H7 (cell line): ENCODE measurements at regions not wholly inside any gene's neighbourhood (a gene's known extent, or its start where the extent isn't known, plus 50 kb on each side); places are given as distances from the start of the nearest gene placed in this dataset.
"Not testable (repeated sequence)": the region's sequence is repeated elsewhere in the genome, so short reads cannot be mapped to it uniquely, and the experiment has no call there.

Experiments used
- DNase-seq: peaks from one replicate; pipeline ENCODE4 v3.0.0; 2012
- H3K27me3 ChIP-seq: 2 replicates; pipeline ENCODE4 v1.6.0; 2011; ENCODE audit warnings: mild to moderate bottlenecking, low read length; ENCODE audit not compliant: control insufficient read depth, insufficient read depth
- H3K36me3 ChIP-seq: replicated peaks from 2 replicates; pipeline ENCODE4 v1.5.1; 2011; ENCODE audit warnings: low read length; ENCODE audit not compliant: control insufficient read depth, insufficient read depth
- H3K4me3 ChIP-seq: 2 replicates; pipeline ENCODE4 v1.5.1; 2011; ENCODE audit warnings: low read depth, mild to moderate bottlenecking, control low read depth, low read length, moderate library complexity; ENCODE audit not compliant: insufficient read depth

DNA sequence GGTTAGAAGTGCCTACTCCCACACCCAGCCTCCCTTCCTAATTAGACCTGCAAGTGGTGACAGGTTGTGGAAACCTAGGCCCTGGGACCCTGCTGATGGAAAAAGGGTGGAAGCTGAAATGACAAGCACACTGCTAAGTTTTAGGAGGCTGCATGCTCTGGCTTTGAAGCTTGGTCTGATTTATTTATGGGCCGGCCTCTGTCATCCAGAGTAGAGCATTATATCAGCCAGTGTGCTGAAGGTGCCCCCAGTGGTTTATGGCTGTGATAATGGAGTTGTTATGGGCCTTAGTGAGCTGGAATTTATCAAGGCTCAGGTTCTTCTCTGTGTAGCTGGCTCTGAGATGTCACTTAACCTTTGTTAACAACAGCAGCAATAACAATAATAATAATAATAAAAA, 142.6 kb downstream of the UTP18 start:
- H3K4me3 ChIP-seq: no peak overlapping the region
- no peaks in the 10 kb centered on the region for H3K36me3 ChIP-seq
- no peak for DNase-seq
- H3K27me3 ChIP-seq: no peaks in the 10 kb centered on the region

DNA sequence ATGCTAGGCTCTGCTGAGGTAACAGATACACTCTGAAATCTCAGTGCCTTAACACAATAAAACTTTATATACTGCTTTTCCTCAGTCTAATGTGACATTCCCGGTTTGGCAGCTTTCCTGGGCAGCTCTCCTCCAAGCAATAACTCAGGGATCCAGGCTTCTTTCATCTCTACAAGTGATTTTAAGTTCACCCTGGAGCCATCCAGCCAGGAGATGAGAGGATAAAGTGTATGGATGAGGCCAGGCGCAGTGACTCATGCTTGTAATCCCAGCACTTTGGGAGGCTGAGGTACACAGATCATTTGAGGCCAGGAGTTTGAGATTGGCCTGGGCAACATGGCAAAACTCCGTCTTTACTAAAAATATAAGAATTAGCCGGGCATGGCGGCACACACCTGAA, 147.2 kb downstream of the UTP18 start:
- H3K36me3 ChIP-seq: no peaks in the 10 kb centered on the region
- H3K27me3 ChIP-seq: no peaks in the 10 kb centered on the region; the same call in 1 of the 2 replicates
- DNase-seq: no peak

DNA sequence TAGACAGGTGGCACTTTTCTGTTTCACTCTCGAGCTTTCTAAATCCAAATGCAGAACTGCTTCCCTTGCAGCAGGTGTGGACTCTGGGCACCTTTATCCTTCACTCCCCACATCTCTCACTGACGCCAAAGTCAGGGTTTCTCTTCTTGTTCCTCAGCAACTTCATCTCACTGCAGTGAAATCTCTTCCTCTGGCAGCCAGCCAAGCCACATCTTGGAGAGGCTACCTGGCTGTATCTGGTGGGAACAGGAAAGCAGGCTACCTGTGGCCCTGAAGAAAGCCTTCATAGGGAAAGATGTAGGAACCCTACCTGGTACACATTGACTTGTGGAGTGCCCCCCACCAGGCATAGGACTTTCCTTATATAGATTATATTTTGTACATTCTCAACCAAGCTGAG, 159.1 kb downstream of the UTP18 start:
- DNase-seq: no peak
- no peak overlapping the region for H3K4me3 ChIP-seq
- no peaks in the 10 kb centered on the region for H3K27me3 ChIP-seq

More for the DNA sequence above, 147.2 kb downstream of the UTP18 start:
- H3K4me3 ChIP-seq: no peak overlapping the region

DNA sequence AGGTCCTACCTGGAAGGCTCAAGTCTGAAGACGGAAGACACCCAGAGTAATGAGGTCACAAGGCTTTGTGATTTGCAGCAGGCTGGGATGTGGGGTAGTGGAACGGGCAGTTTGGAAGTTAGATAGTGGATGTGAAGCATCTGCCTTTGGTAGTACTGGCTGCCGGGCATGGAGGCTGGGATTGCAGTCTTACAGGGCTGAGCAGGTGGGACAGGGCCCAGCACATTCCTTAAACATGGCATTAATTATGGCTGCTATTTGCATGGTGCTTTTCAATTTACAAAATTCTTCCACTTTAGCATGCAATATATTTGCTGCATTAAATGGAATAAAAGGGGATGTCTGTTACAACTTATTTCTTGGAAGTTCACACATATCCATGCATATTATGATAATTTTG, 161.2 kb downstream of the UTP18 start:
- no peak overlapping the region for H3K4me3 ChIP-seq
- no peaks in the 10 kb centered on the region for H3K27me3 ChIP-seq
- no peak for DNase-seq
- H3K36me3 ChIP-seq: no peaks in the 10 kb centered on the region

More for the DNA sequence above, 159.1 kb downstream of the UTP18 start:
- H3K36me3 ChIP-seq: no peaks in the 10 kb centered on the region

DNA sequence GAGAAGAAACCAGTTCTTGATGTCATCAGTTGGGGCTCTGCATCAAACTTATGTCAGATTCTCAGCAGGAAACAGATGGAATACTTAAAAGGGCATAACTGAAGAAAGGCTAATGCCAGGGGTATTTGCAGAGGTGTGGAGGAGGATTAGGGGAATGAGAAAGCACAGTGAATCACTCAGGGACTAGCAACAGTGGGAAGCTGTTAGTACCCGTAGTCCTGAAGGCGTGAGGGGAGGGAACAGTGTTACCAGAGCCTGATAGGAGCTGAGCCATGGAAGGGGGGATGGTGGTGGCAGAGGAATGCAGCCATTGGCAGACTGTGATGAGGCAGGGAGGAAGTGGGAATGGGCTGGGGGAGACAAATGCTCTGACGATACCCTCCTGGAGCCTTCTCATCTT, 162.3 kb downstream of the UTP18 start:
- Histone ChIP-seq H3K27me3 (no peaks in the 10 kb centered on the region), H3K4me3 (no peak overlapping the region), H3K36me3 (no peaks in the 10 kb centered on the region)
- no peak for DNase-seq

DNA sequence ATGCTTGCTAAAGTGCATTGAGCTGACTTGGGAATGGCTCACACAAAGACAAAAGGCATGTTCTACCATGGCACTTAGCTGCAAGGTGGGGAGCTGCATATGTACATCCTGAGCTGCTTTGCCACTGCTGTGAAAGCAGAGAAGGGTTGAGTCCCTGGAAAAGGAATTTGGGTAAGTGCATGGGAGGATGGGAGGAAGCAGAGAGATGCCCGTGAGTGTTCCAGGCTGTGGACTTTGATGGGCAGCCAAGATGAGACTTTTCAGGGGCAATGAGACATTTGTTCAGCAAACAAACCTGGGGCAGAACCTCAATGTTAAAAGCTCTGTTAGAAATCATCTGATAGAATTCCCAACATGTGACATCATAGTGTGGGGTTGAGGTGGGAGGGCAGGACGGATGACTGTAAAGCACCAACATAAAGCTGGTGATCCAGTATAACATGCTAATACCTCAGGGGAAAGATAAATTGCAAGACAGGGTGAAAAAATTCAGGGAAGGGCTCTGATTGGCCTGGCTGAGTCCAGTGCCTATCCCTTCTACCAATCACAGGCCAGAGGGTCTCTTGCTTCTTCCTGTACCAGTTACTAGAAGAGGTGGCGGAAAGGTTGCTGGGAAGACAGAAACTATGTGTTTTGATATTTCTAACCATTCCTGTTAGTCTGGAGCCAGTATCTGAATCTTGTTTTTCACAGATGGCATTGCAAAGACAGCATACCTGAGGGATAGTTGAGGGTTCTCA, 163.2 kb downstream of the UTP18 start:
- H3K27me3 ChIP-seq: no peaks in the 10 kb centered on the region
- H3K4me3 ChIP-seq: no peak overlapping the region
- DNase-seq: no peak
- H3K36me3 ChIP-seq: no peaks in the 10 kb centered on the region

DNA sequence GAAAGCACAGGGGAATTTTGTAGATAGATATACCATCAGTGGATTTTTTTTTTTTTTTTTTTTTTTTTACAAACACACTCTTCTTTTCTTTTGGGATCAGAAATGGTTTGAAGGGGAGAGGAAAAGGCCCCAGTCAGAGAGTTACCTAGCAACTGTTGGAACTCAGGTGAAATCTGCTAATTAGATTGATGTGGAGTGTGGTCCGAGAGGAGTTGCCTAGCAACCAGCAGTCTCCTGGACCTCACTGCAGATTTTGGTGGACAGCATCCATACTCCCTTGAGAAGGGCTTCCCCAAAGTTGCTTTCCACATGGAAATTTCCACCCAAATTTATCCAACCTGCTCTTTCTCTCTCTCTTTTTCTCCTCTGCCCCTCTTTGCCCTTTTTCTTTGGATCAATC, 165.4 kb downstream of the UTP18 start:
- Histone ChIP-seq H3K27me3 (no peaks in the 10 kb centered on the region), H3K36me3 (no peaks in the 10 kb centered on the region), H3K4me3 (no peak overlapping the region)
- DNase-seq: no peak

DNA sequence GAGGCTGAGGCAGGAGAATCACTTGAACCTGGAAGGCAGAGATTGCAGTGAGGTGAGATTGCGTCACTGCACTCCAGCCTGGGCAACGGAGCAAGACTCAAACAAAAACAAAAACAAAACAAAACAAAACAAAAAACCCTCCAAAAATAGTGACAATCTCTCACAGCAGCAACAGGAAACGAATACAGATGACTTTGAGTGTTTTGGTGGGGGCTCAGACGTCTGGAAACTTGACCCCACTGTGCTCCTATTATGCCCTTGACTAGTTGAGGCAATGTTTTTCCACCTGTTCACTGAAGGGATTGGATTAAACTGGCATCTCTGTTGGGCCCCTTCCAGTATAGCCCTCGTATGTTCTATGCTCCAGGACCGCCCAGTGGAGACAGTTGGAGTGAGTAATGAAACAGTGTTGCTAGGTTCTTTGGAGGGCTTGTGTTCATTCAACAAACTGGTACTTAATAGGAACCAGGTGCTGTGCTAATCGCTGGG, 167.0 kb downstream of the UTP18 start:
- DNase-seq: no peak
- Histone ChIP-seq H3K4me3 (no peak overlapping the region), H3K27me3 (no peaks in the 10 kb centered on the region), H3K36me3 (no peaks in the 10 kb centered on the region)

DNA sequence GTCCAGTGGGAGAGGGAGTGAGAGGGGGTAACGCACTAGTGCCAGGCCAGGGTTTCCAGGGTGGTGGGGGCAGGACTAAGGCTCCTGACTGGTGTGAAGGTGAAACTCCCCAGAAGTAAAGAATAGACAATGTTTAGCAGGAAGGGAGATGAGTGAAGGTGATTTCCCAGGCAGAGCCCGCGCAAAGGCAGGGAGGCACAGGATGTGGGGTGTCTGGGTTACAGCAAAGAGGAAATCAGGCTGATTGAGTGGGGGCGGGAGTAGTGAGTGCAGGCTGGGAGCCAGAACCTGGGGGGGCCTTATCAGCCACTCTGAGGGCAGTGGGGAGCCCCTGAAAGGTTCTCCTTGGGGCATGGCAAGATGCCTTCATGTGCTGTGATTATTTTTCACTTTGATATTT, 167.5 kb downstream of the UTP18 start:
- Histone ChIP-seq H3K27me3 (no peaks in the 10 kb centered on the region), H3K4me3 (no peak overlapping the region), H3K36me3 (no peaks in the 10 kb centered on the region)
- DNase-seq: no peak

DNA sequence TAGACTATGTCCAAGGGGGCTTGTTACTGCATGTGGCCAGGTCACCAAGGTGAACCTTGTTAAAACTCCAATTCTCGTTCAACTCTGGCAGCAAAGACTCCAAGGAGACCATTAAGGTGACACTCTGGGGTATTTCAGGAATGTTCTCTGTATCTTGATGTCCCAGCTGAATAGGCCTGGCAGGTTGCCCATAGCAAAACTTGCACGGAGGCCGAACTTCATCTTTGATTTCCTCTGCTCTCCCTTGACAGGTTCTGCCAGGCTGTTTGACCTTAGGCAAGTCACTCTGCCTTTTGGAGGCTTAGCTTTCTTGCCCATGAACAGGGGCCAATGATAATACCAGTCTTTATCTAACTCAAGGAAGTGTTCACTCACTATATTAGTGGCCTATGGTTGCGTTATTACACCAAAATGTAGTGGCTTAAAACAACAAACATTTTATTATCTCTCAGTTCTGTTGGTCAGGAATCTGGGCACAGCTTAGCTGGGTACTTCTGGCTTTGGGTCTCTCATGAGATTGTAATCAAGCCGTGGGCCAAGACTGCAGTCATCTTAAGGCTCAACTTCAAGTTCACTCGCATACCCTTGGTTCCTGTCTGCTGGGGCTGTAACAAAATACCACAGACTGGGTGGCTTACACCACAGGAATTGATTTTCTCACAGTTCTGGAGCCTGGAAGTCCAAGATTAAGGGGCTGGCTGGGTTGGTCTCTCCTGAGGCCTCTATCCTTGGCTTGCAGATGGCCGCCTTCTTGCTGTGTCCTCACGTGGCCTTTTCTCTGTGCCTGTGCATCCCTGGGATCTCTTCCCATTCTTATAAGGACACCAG, 168.5 kb downstream of the UTP18 start:
- Histone ChIP-seq H3K4me3 (no peak overlapping the region), H3K36me3 (no peaks in the 10 kb centered on the region), H3K27me3 (no peaks in the 10 kb centered on the region)
- no peak for DNase-seq

DNA sequence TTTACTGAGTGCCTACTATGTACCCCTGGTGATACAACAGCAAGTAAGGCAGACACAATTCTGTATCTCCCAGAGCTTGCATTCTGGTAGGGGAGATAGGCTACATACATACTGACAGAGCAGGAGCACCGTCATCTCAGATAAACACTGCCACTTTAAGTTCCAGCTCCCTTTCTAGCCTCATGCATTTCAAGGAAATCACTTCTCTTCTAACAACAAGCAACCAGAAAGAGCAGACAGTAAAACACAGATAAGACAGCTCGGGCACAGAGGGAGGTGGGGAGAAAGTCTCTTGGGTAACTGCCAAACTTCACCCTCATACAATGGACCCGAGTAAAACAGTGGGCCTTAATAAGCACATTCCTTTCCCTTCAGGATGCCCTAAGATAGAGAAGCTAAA, 169.6 kb downstream of the UTP18 start:
- not testable (repeated sequence) for H3K4me3 ChIP-seq, DNase-seq, H3K36me3 ChIP-seq, H3K27me3 ChIP-seq

DNA sequence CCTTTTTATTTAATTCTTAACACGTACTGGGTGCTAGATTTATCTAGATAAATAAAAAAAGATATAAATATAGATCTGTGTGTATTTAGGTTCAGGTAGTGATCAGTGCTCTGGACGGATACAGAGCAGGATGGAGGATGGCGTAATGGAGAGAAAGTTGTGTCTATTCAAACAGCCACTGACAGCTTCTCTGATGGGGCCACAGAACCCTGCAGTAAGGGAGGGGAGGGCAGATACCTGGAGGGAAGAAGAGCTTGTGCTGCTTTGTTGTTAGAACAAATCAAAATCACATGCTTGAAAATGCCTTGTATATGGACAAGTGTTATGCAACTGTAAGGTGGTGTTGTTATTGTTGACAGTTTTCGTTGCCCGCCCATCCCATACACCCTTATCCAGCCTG, 170.2 kb downstream of the UTP18 start:
- Histone ChIP-seq H3K4me3 (no peak overlapping the region), H3K27me3 (no peaks in the 10 kb centered on the region), H3K36me3 (no peaks in the 10 kb centered on the region)
- DNase-seq: no peak

DNA sequence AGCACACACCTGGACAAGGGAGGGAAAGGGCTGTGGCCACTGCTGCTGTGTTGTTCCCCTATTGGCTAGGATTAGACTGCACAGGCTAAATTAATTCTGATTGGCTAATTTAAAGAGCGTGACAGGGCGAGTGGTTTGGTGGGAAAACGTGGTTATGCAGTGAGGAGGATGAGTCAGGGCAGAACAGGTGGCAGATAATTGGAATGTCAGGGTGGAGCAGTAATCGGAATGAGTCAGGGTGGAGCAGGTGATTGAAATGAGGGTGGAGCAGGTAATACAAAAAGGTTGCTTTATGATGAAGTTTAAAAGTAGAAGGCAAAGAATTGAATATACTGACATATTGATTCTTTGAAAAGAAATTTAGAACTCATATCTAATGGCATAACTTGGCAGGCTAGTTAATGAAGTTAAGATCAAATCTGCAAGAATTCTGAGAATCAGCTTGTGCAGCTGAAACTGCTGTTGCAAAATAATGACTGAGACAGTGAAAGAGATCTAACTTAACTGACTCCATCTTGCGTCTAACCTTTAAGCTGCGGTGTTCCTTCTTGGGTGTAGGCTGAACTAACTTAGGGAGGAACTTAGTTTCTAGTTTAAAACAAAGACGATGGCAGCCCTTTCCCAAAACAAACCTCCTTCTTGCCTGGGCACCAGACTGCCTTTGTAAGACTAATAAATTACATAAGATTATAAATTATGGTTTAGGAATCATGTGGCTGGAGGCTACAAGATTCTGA, 174.3 kb downstream of the UTP18 start:
- H3K27me3 ChIP-seq: no peaks in the 10 kb centered on the region
- H3K4me3 ChIP-seq: no peak overlapping the region
- no peak for DNase-seq
- H3K36me3 ChIP-seq: no peaks in the 10 kb centered on the region

DNA sequence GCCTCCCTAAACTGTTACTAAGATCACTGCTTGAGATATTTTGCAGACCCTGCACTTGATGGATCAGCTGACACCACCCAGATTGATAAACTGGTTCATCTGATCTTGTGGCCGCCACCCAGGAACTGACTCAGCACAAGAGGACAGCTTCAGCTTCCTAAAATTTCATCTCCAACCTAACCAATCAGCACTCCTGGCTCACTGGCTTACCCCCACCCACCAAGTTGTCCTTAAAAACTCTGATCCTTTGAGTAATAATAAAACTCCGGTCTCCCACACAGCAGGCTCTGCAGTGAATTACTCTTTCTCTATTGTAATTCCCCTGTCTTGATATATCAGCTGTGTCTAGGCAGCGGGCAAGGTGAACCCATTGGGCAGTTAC, 174.8 kb downstream of the UTP18 start:
- no peak overlapping the region for H3K4me3 ChIP-seq
- H3K36me3 ChIP-seq: no peaks in the 10 kb centered on the region
- no peak for DNase-seq
- no peaks in the 10 kb centered on the region for H3K27me3 ChIP-seq
